ENCODE measurements at regions not wholly inside any gene's neighbourhood (a gene's known extent, or its start where the extent isn't known, plus 50 kb on each side); places are given as distances from the start of the nearest gene placed in this dataset.

- Histone ChIP-seq H3K27ac (no peak overlapping the region), H3K9me3 (no peaks in the 10 kb centered on the region), H3K4me1 (no peaks in the 10 kb centered on the region), H3K36me3 (no peaks in the 10 kb centered on the region), H3K27me3 (replicated peaks in 1 of 7) (no peaks in the 10 kb centered on the region), H3K4me3 (no peak overlapping the region)
- no peak for DNase-seq
- intact Hi-C loops (cut with DNase I; ENCODE audit: low total_unique reads): no loop called here
- no peak for TF ChIP-seq CTCF (IDR thresholded peaks at IDR 0.05 in 8 of 11, conservative IDR thresholded peaks at IDR 0.05 in 3 of 11)
- TF ChIP-seq POLR2AphosphoS5 (IDR thresholded peaks at IDR 0.05): no peak
- no peak for TF ChIP-seq POLR2A (IDR thresholded peaks at IDR 0.05)
Observed at GRCh38 chr4:157840648-157841047, 332.2 kb downstream of the GASK1B start.

- no peak for TF ChIP-seq CTCF (IDR thresholded peaks at IDR 0.05 in 8 of 11, conservative IDR thresholded peaks at IDR 0.05 in 3 of 11)
- no peak for TF ChIP-seq POLR2AphosphoS5 (IDR thresholded peaks at IDR 0.05)
- TF ChIP-seq POLR2A (IDR thresholded peaks at IDR 0.05): no peak
- no peak for DNase-seq
- Histone ChIP-seq H3K9me3 (no peaks in the 10 kb centered on the region), H3K27me3 (replicated peaks in 1 of 7) (no peaks in the 10 kb centered on the region), H3K4me3 (no peak overlapping the region), H3K4me1 (no peaks in the 10 kb centered on the region), H3K36me3 (no peaks in the 10 kb centered on the region), H3K27ac (no peak overlapping the region)
- intact Hi-C loops (cut with DNase I; ENCODE audit: low total_unique reads): no loop called here
- 82 to 94% (median 90%) methylated on average over 1 of the region's 1 CpG for WGBS, 5 donors
Observed at GRCh38 chr4:157840034-157840433, 332.8 kb downstream of the GASK1B start.

GRCh38 chr4:157838366-157838765 is 334.5 kb downstream of the GASK1B start:
- no peak overlapping the region for H3K27ac ChIP-seq
- no peaks in the 10 kb centered on the region for H3K9me3 ChIP-seq
- no peak overlapping the region for H3K4me3 ChIP-seq
- H3K4me1 ChIP-seq: no peaks in the 10 kb centered on the region
- no peaks in the 10 kb centered on the region for H3K27me3 ChIP-seq (replicated peaks in 1 of 7)
- DNase-seq: no peak
- TF ChIP-seq POLR2A (IDR thresholded peaks at IDR 0.05) (no peak), POLR2AphosphoS5 (IDR thresholded peaks at IDR 0.05) (no peak), CTCF (IDR thresholded peaks at IDR 0.05 in 8 of 11, conservative IDR thresholded peaks at IDR 0.05 in 3 of 11) (no peak)
- WGBS, 5 donors: 39 to 63% (median 54%) methylated on average over 2 of the region's 2 CpGs
- H3K36me3 ChIP-seq: no peaks in the 10 kb centered on the region
- intact Hi-C loops (cut with DNase I; ENCODE audit: low total_unique reads): no loop called here

GRCh38 chr4:157837071-157837703 is 335.6 kb downstream of the GASK1B start:
- no peaks in the 10 kb centered on the region for H3K4me1 ChIP-seq
- H3K27me3 ChIP-seq (replicated peaks in 1 of 7): no peaks in the 10 kb centered on the region
- no peak overlapping the region for H3K27ac ChIP-seq
- no peaks in the 10 kb centered on the region for H3K36me3 ChIP-seq
- intact Hi-C loops (cut with DNase I; ENCODE audit: low total_unique reads): no loop called here
- no peak overlapping the region for H3K4me3 ChIP-seq
- no peak for TF ChIP-seq POLR2AphosphoS5 (IDR thresholded peaks at IDR 0.05)
- no peak for TF ChIP-seq CTCF (IDR thresholded peaks at IDR 0.05 in 8 of 11, conservative IDR thresholded peaks at IDR 0.05 in 3 of 11)
- no peak for TF ChIP-seq POLR2A (IDR thresholded peaks at IDR 0.05)
- DNase-seq: no peak
- 58 to 79% (median 68%) methylated on average over 3 of the region's 3 CpGs for WGBS, 5 donors
- H3K9me3 ChIP-seq: no peaks in the 10 kb centered on the region

All from spleen (tissue), 11 donors.